GM20000 (cell line): ENCODE measurements at regions not wholly inside any gene's neighbourhood (a gene's known extent, or its start where the extent isn't known, plus 50 kb on each side); places are given as distances from the start of the nearest gene placed in this dataset.

Source experiments
- DNase-seq: peaks from one replicate; pipeline ENCODE4 v3.0.0; 2012; ENCODE audit warnings: low spot score
- CTCF ChIP-seq: IDR thresholded peaks from 2 replicates; pipeline ENCODE4 v1.5.1; 2012; ENCODE audit warnings: mild to moderate bottlenecking, control low read depth; ENCODE audit errors: extremely low read depth, missing control alignments

- no peak for DNase-seq
- no peak for TF ChIP-seq CTCF
Measured at GRCh38 chr1:194825382-194825781, 1639.0 kb upstream of the B3GALT2 start.

- TF ChIP-seq CTCF: no peak
- DNase-seq: no peak
Measured at GRCh38 chr1:194821091-194821490, 1634.7 kb upstream of the B3GALT2 start.

GRCh38 chr1:194818674-194819073 is 1632.3 kb upstream of the B3GALT2 start:
- no peak for TF ChIP-seq CTCF
- DNase-seq: no peak

- DNase-seq: no peak
- TF ChIP-seq CTCF: no peak
Measured at GRCh38 chr1:194816859-194817258, 1630.4 kb upstream of the B3GALT2 start.

GRCh38 chr1:194813096-194813495 is 1626.7 kb upstream of the B3GALT2 start:
- TF ChIP-seq CTCF: no peak
- DNase-seq: no peak

- no peak for DNase-seq
- TF ChIP-seq CTCF: no peak
Measured at GRCh38 chr1:194809665-194810064, 1623.3 kb upstream of the B3GALT2 start.

- no peak for TF ChIP-seq CTCF
- no peak for DNase-seq
Measured at GRCh38 chr1:194809215-194809614, 1622.8 kb upstream of the B3GALT2 start.
